Fibroblast of lung (primary cell): ENCODE measurements at regions not wholly inside any gene's neighbourhood (a gene's known extent, or its start where the extent isn't known, plus 50 kb on each side); places are given as distances from the start of the nearest gene placed in this dataset.

ENCODE experiments used
- DNase-seq, 2 donors: peaks; one replicate each; pipeline versions ENCODE4 v3.0.0 to v3.0.0-alpha.2; 2010; ENCODE audit warnings: low read depth in 2 of 2
- H2AFZ ChIP-seq: 2 replicates; pipeline ENCODE4 v1.5.1; 2012; ENCODE audit warnings: low read length, control low read depth, inconsistent platforms
- H3K27ac ChIP-seq: 2 replicates; pipeline ENCODE4 v1.5.1; 2011; ENCODE audit warnings: low read length, control low read depth; ENCODE audit not compliant: insufficient read depth
- H3K27me3 ChIP-seq: 2 replicates; pipeline ENCODE4 v1.5.1; 2011; ENCODE audit warnings: mild to moderate bottlenecking, low read length; ENCODE audit not compliant: control insufficient read depth, insufficient read depth
- H3K36me3 ChIP-seq: 2 replicates; pipeline ENCODE4 v1.5.1; 2011; ENCODE audit warnings: low read length; ENCODE audit not compliant: control insufficient read depth, insufficient read depth
- H3K4me1 ChIP-seq: 2 replicates; pipeline ENCODE4 v1.5.1; 2011; ENCODE audit warnings: low read length; ENCODE audit not compliant: control insufficient read depth, insufficient read depth; ENCODE audit errors: extremely low read depth
- H3K4me2 ChIP-seq: 2 replicates; pipeline ENCODE4 v1.5.1; 2011; ENCODE audit warnings: low read length, control low read depth; ENCODE audit not compliant: insufficient read depth; ENCODE audit errors: extremely low read depth
- H3K4me3 ChIP-seq, 4 experiments: fragments of 200-600 bp in 1 of 4; sonication (generic) in 1 of 4; replicated peaks in 1 of 4; 2 replicates each; pipeline ENCODE4 v1.5.1; 2011 to 2016; ENCODE audit warnings: low read length in 4 of 4, low read depth in 3 of 4, mild to moderate bottlenecking in 3 of 4, control low read depth in 2 of 4, inconsistent platforms in 1 of 4, mixed read lengths in 1 of 4; ENCODE audit not compliant: insufficient read depth in 1 of 4; ENCODE audit errors: control extremely low read depth in 1 of 4
- H3K79me2 ChIP-seq: 2 replicates; pipeline ENCODE4 v1.5.1; 2012; ENCODE audit warnings: mild to moderate bottlenecking, low read length, inconsistent platforms; ENCODE audit not compliant: control insufficient read depth, insufficient read depth
- H3K9ac ChIP-seq: 2 replicates; pipeline ENCODE4 v1.5.1; 2011; ENCODE audit warnings: mild to moderate bottlenecking, low read length, control low read depth; ENCODE audit not compliant: insufficient read depth
- H3K9me3 ChIP-seq: 2 replicates; pipeline ENCODE4 v1.5.1; 2012; ENCODE audit warnings: low read depth, low read length; ENCODE audit not compliant: control insufficient read depth, insufficient read depth
- H4K20me1 ChIP-seq: 2 replicates; pipeline ENCODE4 v1.5.1; 2011; ENCODE audit warnings: low read length; ENCODE audit not compliant: control insufficient read depth, insufficient read depth; ENCODE audit errors: extremely low read depth
- EZH2 ChIP-seq: IDR thresholded peaks from 2 replicates; pipeline ENCODE4 v1.5.1; 2012; ENCODE audit warnings: low read length, control low read depth, mild to moderate bottlenecking; ENCODE audit errors: missing control alignments
- TF ChIP-seq, protein P1 (sequence below), 2 donors: IDR thresholded peaks in 1 of 2; conservative IDR thresholded peaks in 1 of 2; 1 replicate in 1 of 2; 2 replicates in 1 of 2; pipeline ENCODE4 v1.5.1; 2011 to 2012; ENCODE audit warnings: low read length in 2 of 2, control low read depth in 1 of 2, inconsistent platforms in 1 of 2, low read depth in 1 of 2, mild to moderate bottlenecking in 1 of 2

- DNase-seq: no peak
- Histone ChIP-seq H4K20me1 (no peaks in the 10 kb centered on the region), H3K27ac (no peak overlapping the region), H2AFZ (no peak overlapping the region), H3K4me3 (no peak overlapping the region), H3K79me2 (peaks cover 3% of the 10 kb centered on the region), H3K4me2 (no peak overlapping the region), H3K36me3 (no peaks in the 10 kb centered on the region), H3K9me3 (no peaks in the 10 kb centered on the region), H3K9ac (no peak overlapping the region), H3K4me1 (no peaks in the 10 kb centered on the region), H3K27me3 (no peaks in the 10 kb centered on the region)
- no peak for TF ChIP-seq EZH2
- TF ChIP-seq, protein P1, sequence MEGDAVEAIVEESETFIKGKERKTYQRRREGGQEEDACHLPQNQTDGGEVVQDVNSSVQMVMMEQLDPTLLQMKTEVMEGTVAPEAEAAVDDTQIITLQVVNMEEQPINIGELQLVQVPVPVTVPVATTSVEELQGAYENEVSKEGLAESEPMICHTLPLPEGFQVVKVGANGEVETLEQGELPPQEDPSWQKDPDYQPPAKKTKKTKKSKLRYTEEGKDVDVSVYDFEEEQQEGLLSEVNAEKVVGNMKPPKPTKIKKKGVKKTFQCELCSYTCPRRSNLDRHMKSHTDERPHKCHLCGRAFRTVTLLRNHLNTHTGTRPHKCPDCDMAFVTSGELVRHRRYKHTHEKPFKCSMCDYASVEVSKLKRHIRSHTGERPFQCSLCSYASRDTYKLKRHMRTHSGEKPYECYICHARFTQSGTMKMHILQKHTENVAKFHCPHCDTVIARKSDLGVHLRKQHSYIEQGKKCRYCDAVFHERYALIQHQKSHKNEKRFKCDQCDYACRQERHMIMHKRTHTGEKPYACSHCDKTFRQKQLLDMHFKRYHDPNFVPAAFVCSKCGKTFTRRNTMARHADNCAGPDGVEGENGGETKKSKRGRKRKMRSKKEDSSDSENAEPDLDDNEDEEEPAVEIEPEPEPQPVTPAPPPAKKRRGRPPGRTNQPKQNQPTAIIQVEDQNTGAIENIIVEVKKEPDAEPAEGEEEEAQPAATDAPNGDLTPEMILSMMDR (conservative IDR thresholded peaks at IDR 0.05 in 1 of 2, IDR thresholded peaks at IDR 0.05 in 1 of 2; ENCODE audit: low read depth in 1 of 2, low read length in 2 of 2): no peak
These were observed 487.1 kb downstream of the PCNX1 start for GRCh38 chr14:71394386-71394785.

DNA sequence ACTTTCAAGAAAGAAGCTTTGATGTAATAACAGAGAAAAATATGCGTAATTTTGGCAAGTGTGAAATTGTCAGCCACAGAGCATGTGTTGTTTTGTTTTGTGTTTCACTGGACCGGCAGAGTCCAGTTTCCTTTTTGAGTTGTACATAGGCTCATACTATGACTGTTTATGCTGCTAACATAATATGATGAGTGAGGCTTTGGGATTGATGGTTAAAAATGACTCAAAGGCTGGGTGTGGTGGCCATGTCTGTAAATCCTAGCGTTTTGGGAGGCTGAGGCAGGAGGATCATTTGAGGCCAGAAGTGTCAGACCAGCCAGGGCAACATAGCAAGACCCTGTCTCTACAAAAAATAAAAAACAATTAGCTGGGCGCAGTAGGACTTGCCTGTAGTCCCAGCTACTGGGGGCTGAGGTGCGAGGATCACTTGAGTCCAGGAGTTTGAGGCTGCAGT, 487.9 kb downstream of the PCNX1 start:
- H3K27me3 ChIP-seq: no peaks in the 10 kb centered on the region
- H3K4me1 ChIP-seq: no peaks in the 10 kb centered on the region
- no peaks in the 10 kb centered on the region for H4K20me1 ChIP-seq
- DNase-seq: peak in 1 of 2 donors; percentile 27
- no peak overlapping the region for H3K9ac ChIP-seq
- no peak overlapping the region for H3K4me3 ChIP-seq
- no peak overlapping the region for H3K27ac ChIP-seq
- no peak for TF ChIP-seq EZH2
- TF ChIP-seq, protein P1 (conservative IDR thresholded peaks at IDR 0.05 in 1 of 2, IDR thresholded peaks at IDR 0.05 in 1 of 2; ENCODE audit: low read depth in 1 of 2, low read length in 2 of 2): no peak
- H2AFZ ChIP-seq: no peak overlapping the region
- H3K79me2 ChIP-seq: peaks cover 3% of the 10 kb centered on the region
- H3K36me3 ChIP-seq: no peaks in the 10 kb centered on the region
- peak overlapping the region; percentile 8 for H3K4me2 ChIP-seq
- no peaks in the 10 kb centered on the region for H3K9me3 ChIP-seq

- no peaks in the 10 kb centered on the region for H3K9me3 ChIP-seq
- no peaks in the 10 kb centered on the region for H3K27me3 ChIP-seq
- no peak overlapping the region for H2AFZ ChIP-seq
- no peaks in the 10 kb centered on the region for H3K36me3 ChIP-seq
- H3K4me2 ChIP-seq: no peak overlapping the region
- no peaks in the 10 kb centered on the region for H3K4me1 ChIP-seq
- TF ChIP-seq, protein P1 (conservative IDR thresholded peaks at IDR 0.05 in 1 of 2, IDR thresholded peaks at IDR 0.05 in 1 of 2; ENCODE audit: low read depth in 1 of 2, low read length in 2 of 2): no peak
- H3K79me2 ChIP-seq: peaks cover 3% of the 10 kb centered on the region
- no peak overlapping the region for H3K27ac ChIP-seq
- no peak overlapping the region for H3K4me3 ChIP-seq
- DNase-seq: no peak
- no peaks in the 10 kb centered on the region for H4K20me1 ChIP-seq
- no peak overlapping the region for H3K9ac ChIP-seq
These were observed 488.4 kb downstream of the PCNX1 start for GRCh38 chr14:71395636-71396035.
